SK-N-SH treated with all-trans-retinoic acid at 6 μM for 48 hours (cell line): ENCODE measurements at regions not wholly inside any gene's neighbourhood (a gene's known extent, or its start where the extent isn't known, plus 50 kb on each side); places are given as distances from the start of the nearest gene placed in this dataset.

Source experiments
- ARNTL ChIP-seq: fragments of 450-650 bp; formaldehyde crosslinking; IDR thresholded peaks from 2 replicates; pipeline ENCODE4 v1.5.0; 2020; ENCODE audit warnings: low read depth, mild to moderate bottlenecking, moderate library complexity, borderline replicate concordance
- CREB5 ChIP-seq: fragments of 250-450 bp; sonication (Bioruptor Pico); IDR thresholded peaks from 2 replicates; pipeline ENCODE4 v1.5.1; 2020; ENCODE audit warnings: low read depth, mild to moderate bottlenecking, moderate library complexity
- CSDC2 ChIP-seq: fragments of 250-450 bp; sonication (Bioruptor Pico); IDR thresholded peaks from 2 replicates; pipeline ENCODE4 v1.5.0; 2020; ENCODE audit warnings: mild to moderate bottlenecking, moderate library complexity
- ISL1 ChIP-seq: fragments of 250-450 bp; sonication (Bioruptor Pico); IDR thresholded peaks from 2 replicates; pipeline ENCODE4 v2.1.2; 2022; ENCODE audit warnings: mild to moderate bottlenecking, moderate library complexity
- RARB ChIP-seq: fragments of 250-450 bp; sonication (Bioruptor Pico); IDR thresholded peaks from 2 replicates; pipeline ENCODE4 v1.8.0; 2021; ENCODE audit warnings: mild to moderate bottlenecking, moderate library complexity
- TCF4 ChIP-seq: fragments of 250-450 bp; sonication (Bioruptor Pico); IDR thresholded peaks from 2 replicates; pipeline ENCODE4 v1.8.0; 2021; ENCODE audit warnings: mild to moderate bottlenecking, moderate library complexity, borderline replicate concordance
- TOX ChIP-seq: fragments of 250-450 bp; sonication (Bioruptor Pico); IDR thresholded peaks from 2 replicates; pipeline ENCODE4 v1.8.0; 2021; ENCODE audit warnings: mild to moderate bottlenecking, moderate library complexity, borderline replicate concordance
- ZNF565 ChIP-seq: fragments of 450-650 bp; formaldehyde crosslinking; conservative IDR thresholded peaks from 2 replicates; pipeline ENCODE4 v1.5.0; 2020; ENCODE audit warnings: low read depth, mild to moderate bottlenecking, moderate library complexity
- ZNF8 ChIP-seq: fragments of 450-650 bp; formaldehyde crosslinking; IDR thresholded peaks from 2 replicates; pipeline ENCODE4 v1.5.0; 2020; ENCODE audit warnings: mild to moderate bottlenecking, moderate library complexity
- TF ChIP-seq, protein P1 (sequence below): fragments of 250-450 bp; sonication (Bioruptor Pico); IDR thresholded peaks from 2 replicates; pipeline ENCODE4 v1.8.0; 2021; ENCODE audit warnings: low read depth, mild to moderate bottlenecking, moderate library complexity, borderline replicate concordance
- TF ChIP-seq, protein P2 (sequence below): fragments of 250-450 bp; sonication (Bioruptor Pico); IDR thresholded peaks from 2 replicates; pipeline ENCODE4 v1.5.1; 2021; ENCODE audit warnings: mild to moderate bottlenecking, moderate library complexity

- TF ChIP-seq CSDC2 (CRISPR knock-in tag) (no peak), ISL1 (CRISPR knock-in tag) (no peak), ZNF8 (CRISPR knock-in tag) (no peak), ZNF565 (CRISPR knock-in tag) (no peak), TOX (CRISPR knock-in tag) (no peak), RARB (no peak), TCF4 (CRISPR knock-in tag) (no peak), CREB5 (CRISPR knock-in tag) (no peak), ARNTL (CRISPR knock-in tag) (no peak)
- TF ChIP-seq, protein P1, sequence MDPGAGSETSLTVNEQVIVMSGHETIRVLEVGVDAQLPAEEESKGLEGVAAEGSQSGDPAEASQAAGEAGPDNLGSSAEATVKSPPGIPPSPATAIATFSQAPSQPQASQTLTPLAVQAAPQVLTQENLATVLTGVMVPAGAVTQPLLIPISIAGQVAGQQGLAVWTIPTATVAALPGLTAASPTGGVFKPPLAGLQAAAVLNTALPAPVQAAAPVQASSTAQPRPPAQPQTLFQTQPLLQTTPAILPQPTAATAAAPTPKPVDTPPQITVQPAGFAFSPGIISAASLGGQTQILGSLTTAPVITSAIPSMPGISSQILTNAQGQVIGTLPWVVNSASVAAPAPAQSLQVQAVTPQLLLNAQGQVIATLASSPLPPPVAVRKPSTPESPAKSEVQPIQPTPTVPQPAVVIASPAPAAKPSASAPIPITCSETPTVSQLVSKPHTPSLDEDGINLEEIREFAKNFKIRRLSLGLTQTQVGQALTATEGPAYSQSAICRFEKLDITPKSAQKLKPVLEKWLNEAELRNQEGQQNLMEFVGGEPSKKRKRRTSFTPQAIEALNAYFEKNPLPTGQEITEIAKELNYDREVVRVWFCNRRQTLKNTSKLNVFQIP (CRISPR knock-in tag) = no peak
- TF ChIP-seq, protein P2, sequence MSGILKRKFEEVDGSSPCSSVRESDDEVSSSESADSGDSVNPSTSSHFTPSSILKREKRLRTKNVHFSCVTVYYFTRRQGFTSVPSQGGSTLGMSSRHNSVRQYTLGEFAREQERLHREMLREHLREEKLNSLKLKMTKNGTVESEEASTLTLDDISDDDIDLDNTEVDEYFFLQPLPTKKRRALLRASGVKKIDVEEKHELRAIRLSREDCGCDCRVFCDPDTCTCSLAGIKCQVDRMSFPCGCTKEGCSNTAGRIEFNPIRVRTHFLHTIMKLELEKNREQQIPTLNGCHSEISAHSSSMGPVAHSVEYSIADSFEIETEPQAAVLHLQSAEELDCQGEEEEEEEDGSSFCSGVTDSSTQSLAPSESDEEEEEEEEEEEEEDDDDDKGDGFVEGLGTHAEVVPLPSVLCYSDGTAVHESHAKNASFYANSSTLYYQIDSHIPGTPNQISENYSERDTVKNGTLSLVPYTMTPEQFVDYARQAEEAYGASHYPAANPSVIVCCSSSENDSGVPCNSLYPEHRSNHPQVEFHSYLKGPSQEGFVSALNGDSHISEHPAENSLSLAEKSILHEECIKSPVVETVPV (CRISPR knock-in tag) = no peak
These were observed 101.5 kb upstream of the IRX6 start for GRCh38 chr16:55222486-55222885.
